Neural progenitor cell (in vitro differentiated cells): ENCODE measurements at regions not wholly inside any gene's neighbourhood (a gene's known extent, or its start where the extent isn't known, plus 50 kb on each side); places are given as distances from the start of the nearest gene placed in this dataset.

Source experiments
- DNase-seq: peaks from one replicate; pipeline ENCODE4 v3.0.0-alpha.2; 2016; ENCODE audit warnings: low spot score
- H2AFZ ChIP-seq: fragments of 200-600 bp; sonication (generic); replicated peaks from 2 replicates; pipeline ENCODE4 v1.6.1; 2016; ENCODE audit warnings: antibody characterized with exemption
- H3F3A ChIP-seq: fragments of 200-600 bp; sonication (generic); 2 replicates; pipeline ENCODE4 v1.6.1; 2016; ENCODE audit warnings: antibody characterized with exemption, low read depth
- H3K27ac ChIP-seq: fragments of 200-600 bp; sonication (generic); 2 replicates; pipeline ENCODE4 v1.5.1; 2016; ENCODE audit warnings: mild to moderate bottlenecking
- H3K27me3 ChIP-seq: fragments of 200-600 bp; sonication (generic); 2 replicates; pipeline ENCODE4 v1.6.1; 2016; ENCODE audit warnings: mild to moderate bottlenecking, moderate library complexity
- H3K36me3 ChIP-seq: fragments of 200-600 bp; sonication (generic); 2 replicates; pipeline ENCODE4 v1.5.1; 2016
- H3K4me1 ChIP-seq: fragments of 200-600 bp; sonication (generic); 2 replicates; pipeline ENCODE4 v1.6.1; 2016; ENCODE audit warnings: mixed run types
- H3K4me2 ChIP-seq: fragments of 200-600 bp; sonication (generic); 2 replicates; pipeline ENCODE4 v1.6.1; 2016
- H3K4me3 ChIP-seq: fragments of 200-600 bp; sonication (generic); 2 replicates; pipeline ENCODE4 v1.5.1; 2016
- H3K79me2 ChIP-seq: fragments of 200-600 bp; sonication (generic); 2 replicates; pipeline ENCODE4 v1.6.1; 2016; ENCODE audit warnings: low read depth
- H3K9ac ChIP-seq: fragments of 200-600 bp; sonication (generic); 2 replicates; pipeline ENCODE4 v1.6.1; 2016
- H3K9me3 ChIP-seq: fragments of 200-600 bp; sonication (generic); 2 replicates; pipeline ENCODE4 v1.5.1; 2016; ENCODE audit warnings: low read depth
- H4K20me1 ChIP-seq: fragments of 200-600 bp; sonication (generic); 2 replicates; pipeline ENCODE4 v1.6.1; 2016; ENCODE audit warnings: low read depth
- H3K27ac Mint-ChIP-seq: 3 replicates; pipeline ENCODE4 v1.8.0; 2021; ENCODE audit warnings: mixed read lengths
- H3K27me3 Mint-ChIP-seq: 2 replicates; pipeline ENCODE4 v1.8.0; 2022; ENCODE audit warnings: low read depth, mild to moderate bottlenecking, inconsistent platforms, moderate library complexity, mixed read lengths; ENCODE audit not compliant: insufficient read depth
- H3K36me3 Mint-ChIP-seq: 3 replicates; pipeline ENCODE4 v1.8.0; 2021; ENCODE audit warnings: mixed read lengths
- H3K4me1 Mint-ChIP-seq: 3 replicates; pipeline ENCODE4 v1.8.0; 2021; ENCODE audit warnings: mixed read lengths
- H3K4me3 Mint-ChIP-seq: 3 replicates; pipeline ENCODE4 v1.8.0; 2021; ENCODE audit warnings: mild to moderate bottlenecking, moderate library complexity, mixed read lengths
- H3K9me3 Mint-ChIP-seq: 3 replicates; pipeline ENCODE4 v1.8.0; 2020; ENCODE audit warnings: mixed read lengths
- CTCF ChIP-seq: fragments of 200-600 bp; sonication (generic); IDR thresholded peaks from 2 replicates; pipeline ENCODE4 v1.5.1; 2017; ENCODE audit warnings: antibody characterized with exemption, mild to moderate bottlenecking
- EZH2 ChIP-seq: fragments of 200-600 bp; sonication (generic); IDR thresholded peaks from 2 replicates; pipeline ENCODE4 v1.6.1; 2017; ENCODE audit warnings: antibody characterized with exemption, mild to moderate bottlenecking, moderate library complexity
- EZH2phosphoT487 ChIP-seq: fragments of 200-600 bp; sonication (generic); IDR thresholded peaks from 2 replicates; pipeline ENCODE4 v1.6.1; 2017; ENCODE audit warnings: antibody characterized with exemption

- no peak for TF ChIP-seq CTCF
- Histone ChIP-seq H3K4me3 (no peak overlapping the region), H3K9me3 (no peaks in the 10 kb centered on the region), H2AFZ (no peak overlapping the region), H3K9ac (no peak overlapping the region), H4K20me1 (no peaks in the 10 kb centered on the region), H3F3A (no peaks in the 10 kb centered on the region), H3K27me3 (no peaks in the 10 kb centered on the region), H3K4me2 (no peak overlapping the region), H3K79me2 (no peaks in the 10 kb centered on the region), H3K36me3 (no peaks in the 10 kb centered on the region), H3K4me1 (peaks cover 7% of the 10 kb centered on the region), H3K27ac (no peak overlapping the region)
- Mint-ChIP-seq H3K4me1 (peaks cover 5% of the 10 kb centered on the region), H3K9me3 (no peaks in the 10 kb centered on the region), H3K27me3 (no peaks in the 10 kb centered on the region), H3K27ac (no peak overlapping the region), H3K4me3 (no peak overlapping the region), H3K36me3 (no peaks in the 10 kb centered on the region)
- no peak for DNase-seq
Measured at GRCh38 chr13:104632736-104633135, 1566.5 kb upstream of the SLC10A2 start.

GRCh38 chr13:104625201-104625600, 1559.0 kb upstream of the SLC10A2 start:
- no peak for TF ChIP-seq EZH2
- DNase-seq = no peak
- Mint-ChIP-seq H3K27me3 (peaks cover 2% of the 10 kb centered on the region), H3K36me3 (no peaks in the 10 kb centered on the region), H3K9me3 (no peaks in the 10 kb centered on the region), H3K4me1 (peaks cover 24% of the 10 kb centered on the region), H3K4me3 (no peak overlapping the region), H3K27ac (peak overlapping the region; percentile 43)
- H3F3A ChIP-seq = no peaks in the 10 kb centered on the region
- H3K27ac ChIP-seq = no peak overlapping the region
- no peaks in the 10 kb centered on the region for H3K79me2 ChIP-seq
- no peaks in the 10 kb centered on the region for H3K27me3 ChIP-seq
- no peak overlapping the region for H3K4me2 ChIP-seq
- no peak overlapping the region for H3K9ac ChIP-seq
- no peaks in the 10 kb centered on the region for H3K9me3 ChIP-seq
- H3K4me3 ChIP-seq = no peak overlapping the region
- H2AFZ ChIP-seq = no peak overlapping the region
- no peaks in the 10 kb centered on the region for H3K4me1 ChIP-seq
- H4K20me1 ChIP-seq = no peaks in the 10 kb centered on the region
- H3K36me3 ChIP-seq = no peaks in the 10 kb centered on the region

- peaks cover 5% of the 10 kb centered on the region for H3F3A ChIP-seq
- Mint-ChIP-seq H3K4me3 (no peak overlapping the region), H3K27ac (no peak overlapping the region), H3K4me1 (peaks cover 2% of the 10 kb centered on the region), H3K27me3 (peaks cover 9% of the 10 kb centered on the region), H3K9me3 (peaks cover 36% of the 10 kb centered on the region), H3K36me3 (peaks cover 2% of the 10 kb centered on the region)
- no peaks in the 10 kb centered on the region for H3K79me2 ChIP-seq
- no peaks in the 10 kb centered on the region for H3K4me1 ChIP-seq
- H4K20me1 ChIP-seq = no peaks in the 10 kb centered on the region
- no peak overlapping the region for H3K27ac ChIP-seq
- TF ChIP-seq EZH2phosphoT487 (no peak), CTCF (no peak), EZH2 (no peak)
- H3K9me3 ChIP-seq = no peaks in the 10 kb centered on the region
- no peak overlapping the region for H3K4me2 ChIP-seq
- H3K9ac ChIP-seq = no peak overlapping the region
- no peak for DNase-seq
- no peak overlapping the region for H2AFZ ChIP-seq
- no peaks in the 10 kb centered on the region for H3K27me3 ChIP-seq
- no peak overlapping the region for H3K4me3 ChIP-seq
- H3K36me3 ChIP-seq = no peaks in the 10 kb centered on the region
Measured at GRCh38 chr13:104616990-104617389, 1550.8 kb upstream of the SLC10A2 start.

GRCh38 chr13:104614361-104615145, 1548.3 kb upstream of the SLC10A2 start:
- no peak overlapping the region for H2AFZ ChIP-seq
- H3K4me1 ChIP-seq = no peaks in the 10 kb centered on the region
- H3K4me2 ChIP-seq = no peak overlapping the region
- H3K4me3 ChIP-seq = no peak overlapping the region
- H3K79me2 ChIP-seq = no peaks in the 10 kb centered on the region
- no peaks in the 10 kb centered on the region for H3K4me1 Mint-ChIP-seq
- H3K27ac Mint-ChIP-seq = no peak overlapping the region
- TF ChIP-seq EZH2 (no peak), CTCF (no peak), EZH2phosphoT487 (no peak)
- peaks cover 2% of the 10 kb centered on the region for H3K36me3 Mint-ChIP-seq
- no peaks in the 10 kb centered on the region for H4K20me1 ChIP-seq
- H3K27me3 ChIP-seq = no peaks in the 10 kb centered on the region
- H3K9ac ChIP-seq = no peak overlapping the region
- no peak for DNase-seq
- peaks cover 40% of the 10 kb centered on the region for H3K9me3 Mint-ChIP-seq
- peaks cover 9% of the 10 kb centered on the region for H3K27me3 Mint-ChIP-seq
- H3K4me3 Mint-ChIP-seq = no peak overlapping the region
- H3K27ac ChIP-seq = no peak overlapping the region
- peaks cover 5% of the 10 kb centered on the region for H3F3A ChIP-seq
- no peaks in the 10 kb centered on the region for H3K36me3 ChIP-seq
- no peaks in the 10 kb centered on the region for H3K9me3 ChIP-seq
